Fibroblast of villous mesenchyme (primary cell): ENCODE measurements at regions not wholly inside any gene's neighbourhood (a gene's known extent, or its start where the extent isn't known, plus 50 kb on each side); places are given as distances from the start of the nearest gene placed in this dataset.

Source experiments
- DNase-seq: peaks from one replicate; pipeline ENCODE4 v3.0.0-alpha.2; 2010; ENCODE audit warnings: low read depth
- H3K4me3 ChIP-seq: 2 replicates; pipeline ENCODE4 v1.5.1; 2011; ENCODE audit warnings: low read depth, mild to moderate bottlenecking, low read length
- TF ChIP-seq, protein P1 (sequence below): IDR thresholded peaks from 2 replicates; pipeline ENCODE4 v1.5.1; 2012; ENCODE audit warnings: low read depth, mild to moderate bottlenecking, low read length; ENCODE audit not compliant: insufficient read depth

DNA sequence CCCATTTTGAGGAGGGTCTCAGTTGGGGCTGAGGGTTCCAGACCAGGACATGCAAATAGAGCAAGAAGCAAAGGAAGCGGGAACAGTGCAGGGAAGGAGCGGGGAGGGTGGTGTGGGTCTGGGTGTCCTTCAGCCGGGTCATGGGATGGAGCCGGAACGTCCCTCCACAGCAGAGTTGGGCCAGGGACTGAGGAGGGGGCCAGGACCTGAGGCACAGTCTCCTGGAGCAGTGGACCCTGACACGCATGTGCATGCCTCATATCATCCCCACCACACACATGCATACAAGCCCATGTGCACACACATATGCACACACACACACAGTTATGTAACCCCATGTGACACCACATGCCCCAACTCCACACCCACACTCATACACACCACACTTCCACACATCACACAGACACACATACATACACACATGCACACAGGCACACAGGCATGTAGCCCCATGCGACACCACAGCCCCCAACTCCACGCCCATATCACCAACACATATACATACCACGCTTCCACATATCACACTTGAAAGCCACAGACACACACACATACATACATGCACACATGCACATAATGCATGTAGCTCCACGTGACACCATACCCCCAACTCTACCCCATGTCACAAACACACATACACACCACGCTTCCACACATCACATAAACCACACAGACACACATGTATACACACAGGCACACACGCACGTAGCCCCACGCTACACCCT is 1026.6 kb downstream of the BRD1 start:
- DNase-seq: no peak
- no peak overlapping the region for H3K4me3 ChIP-seq
- TF ChIP-seq, protein P1, sequence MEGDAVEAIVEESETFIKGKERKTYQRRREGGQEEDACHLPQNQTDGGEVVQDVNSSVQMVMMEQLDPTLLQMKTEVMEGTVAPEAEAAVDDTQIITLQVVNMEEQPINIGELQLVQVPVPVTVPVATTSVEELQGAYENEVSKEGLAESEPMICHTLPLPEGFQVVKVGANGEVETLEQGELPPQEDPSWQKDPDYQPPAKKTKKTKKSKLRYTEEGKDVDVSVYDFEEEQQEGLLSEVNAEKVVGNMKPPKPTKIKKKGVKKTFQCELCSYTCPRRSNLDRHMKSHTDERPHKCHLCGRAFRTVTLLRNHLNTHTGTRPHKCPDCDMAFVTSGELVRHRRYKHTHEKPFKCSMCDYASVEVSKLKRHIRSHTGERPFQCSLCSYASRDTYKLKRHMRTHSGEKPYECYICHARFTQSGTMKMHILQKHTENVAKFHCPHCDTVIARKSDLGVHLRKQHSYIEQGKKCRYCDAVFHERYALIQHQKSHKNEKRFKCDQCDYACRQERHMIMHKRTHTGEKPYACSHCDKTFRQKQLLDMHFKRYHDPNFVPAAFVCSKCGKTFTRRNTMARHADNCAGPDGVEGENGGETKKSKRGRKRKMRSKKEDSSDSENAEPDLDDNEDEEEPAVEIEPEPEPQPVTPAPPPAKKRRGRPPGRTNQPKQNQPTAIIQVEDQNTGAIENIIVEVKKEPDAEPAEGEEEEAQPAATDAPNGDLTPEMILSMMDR: no peak

GRCh38 chr22:48800036-48800885 is 1027.4 kb downstream of the BRD1 start:
- H3K4me3 ChIP-seq: no peak overlapping the region
- TF ChIP-seq, protein P1: no peak
- no peak for DNase-seq

DNA sequence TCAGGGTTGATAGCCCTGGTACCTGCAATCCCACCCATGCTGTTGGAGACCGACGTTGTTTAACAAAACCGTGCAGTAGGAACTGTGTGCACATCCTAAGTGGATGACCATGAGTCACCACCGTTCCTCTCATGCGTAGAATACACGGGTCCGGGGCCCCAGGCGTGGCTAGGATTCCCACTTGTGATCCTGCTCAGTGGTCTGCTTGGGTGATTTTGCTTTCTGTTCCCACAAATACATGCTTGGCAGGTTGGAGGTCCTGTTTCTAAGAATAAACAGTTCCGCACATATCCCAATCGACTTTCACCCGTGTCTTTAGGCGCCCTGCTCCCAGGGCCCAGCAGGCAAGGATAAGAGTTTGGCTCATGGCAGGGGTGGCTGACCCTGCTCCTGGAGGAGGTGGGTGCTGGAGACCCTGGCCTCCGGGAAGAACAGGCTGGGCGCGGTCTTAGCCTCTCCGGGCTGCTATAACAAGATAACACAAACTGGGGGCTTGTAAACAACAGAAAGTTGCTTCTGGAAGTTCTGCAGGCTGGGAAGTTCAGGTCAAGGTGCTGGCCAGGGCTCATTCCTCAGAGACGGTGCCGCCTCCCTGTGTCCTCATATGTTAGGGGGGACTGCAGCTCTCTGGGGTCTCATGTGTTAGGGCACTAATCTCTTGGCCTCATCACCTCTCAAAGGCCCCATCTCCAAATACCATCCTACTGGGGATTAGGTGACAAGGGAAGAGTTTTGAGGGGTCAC is 1028.3 kb downstream of the BRD1 start:
- H3K4me3 ChIP-seq: no peak overlapping the region
- TF ChIP-seq, protein P1: no peak
- no peak for DNase-seq

DNA sequence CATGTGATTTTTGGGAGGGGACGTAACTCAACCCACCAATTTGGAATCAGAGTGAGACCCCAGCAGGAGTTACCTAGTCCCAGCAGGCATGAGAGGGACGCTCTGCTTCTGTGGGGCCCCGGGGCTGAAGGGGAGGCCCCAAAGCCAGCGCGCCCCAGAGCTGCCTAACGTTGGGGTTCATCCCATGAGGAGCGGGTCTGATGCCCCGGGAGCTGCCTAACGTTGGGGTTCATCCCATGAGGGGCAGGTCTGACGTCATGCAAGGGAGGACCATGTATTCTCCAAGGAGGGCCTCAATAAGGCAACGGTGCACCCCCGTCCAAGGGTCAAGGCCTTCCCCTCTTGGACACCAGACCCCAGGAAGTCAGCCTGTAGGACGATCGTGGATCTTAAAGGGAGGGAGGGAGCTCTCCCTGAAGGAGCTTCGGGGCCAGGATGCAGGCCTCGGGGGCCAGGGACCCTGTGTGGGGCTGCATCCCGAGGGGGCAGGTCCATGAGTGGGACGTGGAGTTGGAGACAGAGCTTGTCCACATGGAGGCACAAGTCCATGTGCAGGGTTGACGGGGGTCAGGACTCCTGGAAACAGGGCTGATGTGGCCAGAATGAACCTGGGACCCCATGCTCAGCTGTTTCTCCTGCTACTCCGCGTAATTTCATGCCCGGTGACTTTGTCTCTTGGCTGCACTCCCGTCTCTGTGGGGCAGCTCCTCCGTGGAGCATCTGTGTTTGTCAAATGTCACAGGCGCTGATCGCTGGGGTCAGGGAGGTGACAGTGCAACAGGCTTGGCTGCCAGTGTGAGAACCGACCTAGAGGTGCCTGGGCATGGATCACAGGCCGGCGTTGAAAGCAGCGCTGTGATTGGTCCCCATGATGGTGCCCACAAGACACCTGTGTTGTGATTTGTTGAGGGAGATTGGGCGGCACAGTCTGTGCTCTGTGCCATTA is 1029.1 kb downstream of the BRD1 start:
- TF ChIP-seq, protein P1: no peak
- H3K4me3 ChIP-seq: no peak overlapping the region
- DNase-seq: no peak

DNA sequence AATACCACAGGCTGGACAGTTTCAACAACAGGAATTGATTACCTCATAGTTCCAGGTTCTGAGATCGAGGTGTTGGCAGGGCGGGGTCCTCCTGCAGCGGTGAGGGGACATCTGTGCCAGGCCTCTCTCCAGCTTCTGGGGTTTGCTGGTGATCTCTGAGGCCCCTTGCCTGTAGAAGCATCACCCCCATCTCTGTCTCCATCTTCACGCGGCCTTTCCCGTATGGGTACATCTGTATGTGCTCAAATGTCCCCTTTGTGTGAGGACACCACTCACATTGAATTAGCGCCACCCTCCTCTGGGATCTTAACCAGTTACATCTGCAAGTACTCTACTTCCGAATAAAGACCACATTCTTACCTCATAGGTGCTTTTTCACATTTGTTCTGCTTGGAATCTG is 1029.9 kb downstream of the BRD1 start:
- TF ChIP-seq, protein P1: no peak
- DNase-seq: no peak
- no peak overlapping the region for H3K4me3 ChIP-seq

- no peak overlapping the region for H3K4me3 ChIP-seq
- DNase-seq: no peak
Observed at GRCh38 chr22:48796310-48797015, 1031.2 kb downstream of the BRD1 start.

More at GRCh38 chr22:48796310-48797015, 1031.2 kb downstream of the BRD1 start:
- TF ChIP-seq, protein P1: no peak
